22Rv1 (cell line): ENCODE measurements at regions not wholly inside any gene's neighbourhood (a gene's known extent, or its start where the extent isn't known, plus 50 kb on each side); places are given as distances from the start of the nearest gene placed in this dataset.
"Not testable (repeated sequence)": the region's sequence is repeated elsewhere in the genome, so short reads cannot be mapped to it uniquely, and the experiment has no call there.

Experiments used
- CTCF ChIP-seq: fragments of 450-650 bp; IDR thresholded peaks from 2 replicates; pipeline ENCODE4 v1.5.1; 2017; ENCODE audit warnings: mild to moderate bottlenecking
- ZFX ChIP-seq: fragments of 450-650 bp; IDR thresholded peaks from 2 replicates; pipeline ENCODE4 v1.6.1; 2017; ENCODE audit warnings: antibody characterized with exemption, borderline replicate concordance

DNA sequence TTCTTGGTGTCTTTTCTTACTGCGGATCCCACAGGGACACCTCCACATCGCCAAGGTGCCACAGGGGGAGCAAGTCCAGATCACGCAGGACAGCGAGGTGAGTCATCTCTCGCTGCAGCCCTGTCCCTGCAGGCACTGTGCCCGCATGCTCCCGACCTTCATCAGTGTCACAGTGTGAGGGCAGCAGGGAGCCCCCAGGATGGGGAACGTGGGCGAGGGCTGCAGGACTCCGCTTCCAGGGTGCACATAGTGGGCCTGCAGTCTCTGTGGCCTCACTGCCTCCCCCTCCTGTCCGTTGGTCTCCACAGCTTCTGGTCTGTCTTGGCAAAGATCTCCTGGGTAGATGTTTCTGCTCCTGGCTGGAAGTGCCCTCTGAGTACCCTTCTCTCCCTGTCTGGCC, 78.0 kb downstream of the NPIPB11 start:
- TF ChIP-seq CTCF, ZFX: not testable (repeated sequence)
